ENCODE measurements at regions not wholly inside any gene's neighbourhood (a gene's known extent, or its start where the extent isn't known, plus 50 kb on each side); places are given as distances from the start of the nearest gene placed in this dataset.

DNA sequence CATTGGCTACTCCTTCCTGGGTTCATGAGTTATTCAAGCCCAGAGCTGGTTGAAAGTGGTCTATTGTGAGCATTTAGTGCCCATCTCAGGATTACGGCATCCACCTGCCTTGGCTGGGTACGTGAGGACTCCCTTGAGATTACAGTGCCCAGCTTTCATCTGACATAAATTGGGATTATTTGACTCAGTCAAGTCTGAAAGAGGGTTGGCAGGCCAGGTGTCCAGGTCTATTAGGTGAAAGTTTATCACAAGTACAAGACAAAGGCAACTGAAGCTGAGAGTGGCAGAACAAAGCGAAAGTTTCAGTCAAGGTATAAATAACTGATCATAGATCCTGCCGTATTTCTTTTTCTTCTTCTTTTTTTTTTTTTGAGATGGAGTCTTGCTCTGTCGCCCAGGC is 84.6 kb upstream of the ATF7IP start:
- no peak for DNase-seq

GRCh38 chr12:14281539-14281938 is 83.9 kb upstream of the ATF7IP start:
- no peak for DNase-seq

GRCh38 chr12:14283489-14284144 is 81.9 kb upstream of the ATF7IP start:
- DNase-seq = no peak

GRCh38 chr12:14284184-14284722 is 81.2 kb upstream of the ATF7IP start:
- no peak for DNase-seq

- peak; percentile 44 to 62 for DNase-seq
These were observed 75.9 kb upstream of the ATF7IP start for GRCh38 chr12:14289601-14290000.

DNA sequence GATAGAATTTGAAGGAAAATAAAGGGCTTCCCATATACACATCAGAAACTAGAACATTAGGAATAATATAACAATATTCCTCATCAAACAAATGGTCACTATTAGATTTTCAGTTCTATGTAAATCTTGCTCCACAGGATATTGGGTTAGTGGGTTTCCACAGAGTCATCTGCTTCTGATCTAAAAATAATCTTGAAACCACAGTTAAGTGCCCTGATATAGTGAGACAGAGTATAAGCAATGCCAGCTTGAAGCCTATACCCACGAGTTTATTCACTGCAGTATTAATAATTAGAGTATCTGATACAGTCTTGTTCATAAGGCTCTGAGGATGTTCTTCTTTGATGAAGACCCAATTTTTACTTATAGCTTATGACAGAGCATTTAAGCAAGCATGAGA is 74.5 kb upstream of the ATF7IP start:
- DNase-seq = no peak

- no peak for DNase-seq
These were observed 61.8 kb upstream of the ATF7IP start for GRCh38 chr12:14303661-14304155.

DNA sequence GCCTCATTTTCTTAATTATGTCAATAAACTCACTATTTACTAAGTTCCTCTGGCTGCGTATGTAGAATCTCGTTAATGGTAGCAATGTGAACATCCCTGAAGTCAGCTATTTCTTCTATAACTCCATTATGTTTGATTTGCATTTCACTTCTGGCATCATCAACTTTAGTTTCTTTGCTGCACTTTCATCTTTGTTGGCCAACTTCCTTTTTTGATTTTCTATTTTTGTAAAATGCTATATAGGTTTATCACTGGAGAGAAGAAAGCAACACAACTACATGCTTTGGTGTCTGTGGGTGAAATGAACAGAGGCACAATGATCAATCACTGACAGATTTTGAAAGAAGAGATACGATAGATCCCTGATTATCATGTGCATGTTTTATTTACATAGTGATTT is 58.5 kb upstream of the ATF7IP start:
- no peak for DNase-seq

DNA sequence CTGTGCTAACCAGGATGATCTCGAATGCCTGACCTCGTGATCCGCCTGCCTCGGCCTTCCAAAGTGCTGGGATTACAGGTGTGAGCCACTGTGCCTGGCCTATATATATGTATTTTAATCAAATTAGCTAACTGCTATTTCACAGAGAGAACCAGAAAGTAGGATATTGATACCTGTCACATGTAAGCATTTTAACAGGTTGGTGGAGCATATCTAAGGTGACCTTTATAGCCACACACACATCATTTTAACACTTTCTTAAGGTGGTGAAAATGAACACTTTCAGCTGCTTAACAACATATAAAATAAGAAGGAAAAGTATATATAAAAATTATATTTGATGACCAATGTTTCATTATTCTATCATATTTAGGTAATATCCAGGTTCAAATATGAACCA is 57.0 kb upstream of the ATF7IP start:
- DNase-seq = no peak

- no peak for DNase-seq
These were observed 54.6 kb upstream of the ATF7IP start for GRCh38 chr12:14310866-14311265.

GRCh38 chr12:14313379-14314138 is 51.9 kb upstream of the ATF7IP start:
- no peak for DNase-seq

- DNase-seq = peak; percentile 62 to 68
These were observed 50.7 kb upstream of the ATF7IP start for GRCh38 chr12:14314801-14315200.

GRCh38 chr12:14315501-14315900 is 50.0 kb upstream of the ATF7IP start:
- no peak for DNase-seq

All from inflammatory macrophage treated with lipopolysaccharide for 1 hour (primary cell).